WTC11 (cell line): ENCODE measurements at regions not wholly inside any gene's neighbourhood (a gene's known extent, or its start where the extent isn't known, plus 50 kb on each side); places are given as distances from the start of the nearest gene placed in this dataset.

Source experiments
- ATAC-seq: fragments of 200-7000 bp; cut with Tn5 transposase; 2 replicates; pipeline ENCODE4 v1.10.0; 2021; ENCODE audit warnings: mild to moderate bottlenecking, moderate library complexity
- CTCF ChIA-PET: fragments of 300-600 bp; sonication (Branson Sonifier 250); formaldehyde crosslinking; loops from one replicate; lab custom pipeline; 2021; ENCODE audit warnings: antibody characterized with exemption; lab: Charles Lee
- POLR2A ChIA-PET: fragments of 350-600 bp; sonication (Branson Sonifier 250); formaldehyde crosslinking; loops from one replicate; lab custom pipeline; 2021; ENCODE audit warnings: antibody characterized with exemption; lab: Charles Lee
- DNase-seq: peaks from one replicate; pipeline ENCODE4 v3.0.0; 2021; ENCODE audit warnings: low spot score
- H3K27ac Mint-ChIP-seq: 2 replicates; pipeline ENCODE4 v1.8.0; 2021; ENCODE audit warnings: mixed read lengths
- H3K27me3 Mint-ChIP-seq: 2 replicates; pipeline ENCODE4 v1.8.0; 2021; ENCODE audit warnings: low read depth, mild to moderate bottlenecking, moderate library complexity, mixed read lengths
- H3K36me3 Mint-ChIP-seq: 2 replicates; pipeline ENCODE4 v1.8.0; 2021; ENCODE audit warnings: mixed read lengths
- H3K4me1 Mint-ChIP-seq: 2 replicates; pipeline ENCODE4 v1.8.0; 2022; ENCODE audit warnings: mixed read lengths
- H3K4me3 Mint-ChIP-seq: 2 replicates; pipeline ENCODE4 v1.8.0; 2021; ENCODE audit warnings: mild to moderate bottlenecking, moderate library complexity, mixed read lengths
- H3K9me3 Mint-ChIP-seq: 2 replicates; pipeline ENCODE4 v1.8.0; 2021; ENCODE audit warnings: mixed read lengths
- ARID4B ChIP-seq: sonication (generic); formaldehyde crosslinking; IDR thresholded peaks from 2 replicates; pipeline ENCODE4 v1.8.0; 2023; ENCODE audit warnings: missing genetic modification reagents, mild to moderate bottlenecking, borderline replicate concordance
- ATF1 ChIP-seq: sonication (generic); formaldehyde crosslinking; IDR thresholded peaks from 2 replicates; pipeline ENCODE4 v1.8.1; 2023; ENCODE audit warnings: mild to moderate bottlenecking, moderate library complexity, missing genetic modification reagents
- ELF4 ChIP-seq: sonication (generic); formaldehyde crosslinking; IDR thresholded peaks from 2 replicates; pipeline ENCODE4 v1.8.1; 2022; ENCODE audit warnings: low read depth, mild to moderate bottlenecking, moderate library complexity, missing genetic modification reagents
- ERG ChIP-seq: fragments of 250-450 bp; sonication (Bioruptor Pico); IDR thresholded peaks from 2 replicates; pipeline ENCODE4 v1.8.0; 2021; ENCODE audit warnings: mild to moderate bottlenecking
- FOXJ3 ChIP-seq: sonication (generic); formaldehyde crosslinking; IDR thresholded peaks from 2 replicates; pipeline ENCODE4 v1.9.0; 2021; ENCODE audit warnings: missing genetic modification reagents, mild to moderate bottlenecking, borderline replicate concordance
- GRHL2 ChIP-seq: fragments of 250-450 bp; sonication (Bioruptor Pico); IDR thresholded peaks from 2 replicates; pipeline ENCODE4 v1.8.0; 2022; ENCODE audit warnings: mild to moderate bottlenecking, moderate library complexity; ENCODE audit not compliant: insufficient replicate concordance, severe bottlenecking
- GTF2I ChIP-seq: fragments of 250-450 bp; sonication (Bioruptor Pico); conservative IDR thresholded peaks from 2 replicates; pipeline ENCODE4 v1.4.0; 2021; ENCODE audit warnings: mild to moderate bottlenecking
- IRF2 ChIP-seq: sonication (generic); formaldehyde crosslinking; IDR thresholded peaks from 2 replicates; pipeline ENCODE4 v1.8.0; 2022; ENCODE audit warnings: low read depth, missing genetic modification reagents, borderline replicate concordance
- JAZF1 ChIP-seq: fragments of 250-450 bp; sonication (Bioruptor Pico); IDR thresholded peaks from 2 replicates; pipeline ENCODE4 v1.9.0; 2021; ENCODE audit warnings: moderate library complexity, mild to moderate bottlenecking, inconsistent platforms
- NFATC4 ChIP-seq: fragments of 250-450 bp; sonication (Bioruptor Pico); IDR thresholded peaks from 2 replicates; pipeline ENCODE4 v1.9.0; 2021; ENCODE audit warnings: mild to moderate bottlenecking
- NR2C2 ChIP-seq: sonication (generic); formaldehyde crosslinking; IDR thresholded peaks from 2 replicates; pipeline ENCODE4 v1.8.0; 2022; ENCODE audit warnings: mild to moderate bottlenecking, missing genetic modification reagents
- PREB ChIP-seq: sonication (generic); formaldehyde crosslinking; IDR thresholded peaks from 2 replicates; pipeline ENCODE4 v1.8.1; 2022; ENCODE audit warnings: mild to moderate bottlenecking, missing genetic modification reagents, moderate library complexity, borderline replicate concordance
- SMAD4 ChIP-seq: sonication (generic); formaldehyde crosslinking; IDR thresholded peaks from 2 replicates; pipeline ENCODE4 v1.8.0; 2022; ENCODE audit warnings: mild to moderate bottlenecking, missing genetic modification reagents
- ZNF263 ChIP-seq: sonication (generic); formaldehyde crosslinking; IDR thresholded peaks from 2 replicates; pipeline ENCODE4 v1.8.1; 2022; ENCODE audit warnings: low read depth, mild to moderate bottlenecking, moderate library complexity, missing genetic modification reagents
- TF ChIP-seq, protein P1 (sequence below): fragments of 250-450 bp; sonication (Bioruptor Pico); IDR thresholded peaks from 2 replicates; pipeline ENCODE4 v1.9.0; 2021; ENCODE audit warnings: mild to moderate bottlenecking, borderline replicate concordance
- TF ChIP-seq, protein P2 (sequence below): sonication (generic); formaldehyde crosslinking; IDR thresholded peaks from 2 replicates; pipeline ENCODE4 v1.8.1; 2022; ENCODE audit warnings: mild to moderate bottlenecking, moderate library complexity, missing genetic modification reagents
- TF ChIP-seq, protein P3 (sequence below): sonication (generic); formaldehyde crosslinking; IDR thresholded peaks from 2 replicates; pipeline ENCODE4 v1.8.1; 2022; ENCODE audit warnings: missing genetic modification reagents, borderline replicate concordance

GRCh38 chr21:25080141-25080540, 527.1 kb downstream of the MRPL39 start:
- Mint-ChIP-seq H3K27ac (no peak overlapping the region), H3K36me3 (peaks cover 6% of the 10 kb centered on the region; the same call in 1 of the 2 replicates), H3K9me3 (peaks cover 37% of the 10 kb centered on the region), H3K4me1 (no peaks in the 10 kb centered on the region), H3K4me3 (no peak overlapping the region), H3K27me3 (no peaks in the 10 kb centered on the region)
- DNase-seq = no peak
- ATAC-seq = no peak
- TF ChIP-seq JAZF1 (CRISPR knock-in tag) (no peak), FOXJ3 (no peak), NFATC4 (CRISPR knock-in tag) (no peak), ARID4B (CRISPR knock-in tag) (no peak), ATF1 (CRISPR knock-in tag) (no peak), ERG (no peak), SMAD4 (no peak), GRHL2 (CRISPR knock-in tag) (no peak), ELF4 (CRISPR knock-in tag) (no peak), IRF2 (no peak), ZNF263 (CRISPR knock-in tag) (no peak), NR2C2 (CRISPR knock-in tag) (no peak), GTF2I (no peak), PREB (no peak)
- TF ChIP-seq, protein P1, sequence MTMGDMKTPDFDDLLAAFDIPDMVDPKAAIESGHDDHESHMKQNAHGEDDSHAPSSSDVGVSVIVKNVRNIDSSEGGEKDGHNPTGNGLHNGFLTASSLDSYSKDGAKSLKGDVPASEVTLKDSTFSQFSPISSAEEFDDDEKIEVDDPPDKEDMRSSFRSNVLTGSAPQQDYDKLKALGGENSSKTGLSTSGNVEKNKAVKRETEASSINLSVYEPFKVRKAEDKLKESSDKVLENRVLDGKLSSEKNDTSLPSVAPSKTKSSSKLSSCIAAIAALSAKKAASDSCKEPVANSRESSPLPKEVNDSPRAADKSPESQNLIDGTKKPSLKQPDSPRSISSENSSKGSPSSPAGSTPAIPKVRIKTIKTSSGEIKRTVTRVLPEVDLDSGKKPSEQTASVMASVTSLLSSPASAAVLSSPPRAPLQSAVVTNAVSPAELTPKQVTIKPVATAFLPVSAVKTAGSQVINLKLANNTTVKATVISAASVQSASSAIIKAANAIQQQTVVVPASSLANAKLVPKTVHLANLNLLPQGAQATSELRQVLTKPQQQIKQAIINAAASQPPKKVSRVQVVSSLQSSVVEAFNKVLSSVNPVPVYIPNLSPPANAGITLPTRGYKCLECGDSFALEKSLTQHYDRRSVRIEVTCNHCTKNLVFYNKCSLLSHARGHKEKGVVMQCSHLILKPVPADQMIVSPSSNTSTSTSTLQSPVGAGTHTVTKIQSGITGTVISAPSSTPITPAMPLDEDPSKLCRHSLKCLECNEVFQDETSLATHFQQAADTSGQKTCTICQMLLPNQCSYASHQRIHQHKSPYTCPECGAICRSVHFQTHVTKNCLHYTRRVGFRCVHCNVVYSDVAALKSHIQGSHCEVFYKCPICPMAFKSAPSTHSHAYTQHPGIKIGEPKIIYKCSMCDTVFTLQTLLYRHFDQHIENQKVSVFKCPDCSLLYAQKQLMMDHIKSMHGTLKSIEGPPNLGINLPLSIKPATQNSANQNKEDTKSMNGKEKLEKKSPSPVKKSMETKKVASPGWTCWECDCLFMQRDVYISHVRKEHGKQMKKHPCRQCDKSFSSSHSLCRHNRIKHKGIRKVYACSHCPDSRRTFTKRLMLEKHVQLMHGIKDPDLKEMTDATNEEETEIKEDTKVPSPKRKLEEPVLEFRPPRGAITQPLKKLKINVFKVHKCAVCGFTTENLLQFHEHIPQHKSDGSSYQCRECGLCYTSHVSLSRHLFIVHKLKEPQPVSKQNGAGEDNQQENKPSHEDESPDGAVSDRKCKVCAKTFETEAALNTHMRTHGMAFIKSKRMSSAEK (CRISPR knock-in tag) = no peak
- TF ChIP-seq, protein P2, sequence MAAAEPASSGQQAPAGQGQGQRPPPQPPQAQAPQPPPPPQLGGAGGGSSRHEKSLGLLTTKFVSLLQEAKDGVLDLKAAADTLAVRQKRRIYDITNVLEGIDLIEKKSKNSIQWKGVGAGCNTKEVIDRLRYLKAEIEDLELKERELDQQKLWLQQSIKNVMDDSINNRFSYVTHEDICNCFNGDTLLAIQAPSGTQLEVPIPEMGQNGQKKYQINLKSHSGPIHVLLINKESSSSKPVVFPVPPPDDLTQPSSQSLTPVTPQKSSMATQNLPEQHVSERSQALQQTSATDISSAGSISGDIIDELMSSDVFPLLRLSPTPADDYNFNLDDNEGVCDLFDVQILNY (CRISPR knock-in tag) = no peak
- TF ChIP-seq, protein P3, sequence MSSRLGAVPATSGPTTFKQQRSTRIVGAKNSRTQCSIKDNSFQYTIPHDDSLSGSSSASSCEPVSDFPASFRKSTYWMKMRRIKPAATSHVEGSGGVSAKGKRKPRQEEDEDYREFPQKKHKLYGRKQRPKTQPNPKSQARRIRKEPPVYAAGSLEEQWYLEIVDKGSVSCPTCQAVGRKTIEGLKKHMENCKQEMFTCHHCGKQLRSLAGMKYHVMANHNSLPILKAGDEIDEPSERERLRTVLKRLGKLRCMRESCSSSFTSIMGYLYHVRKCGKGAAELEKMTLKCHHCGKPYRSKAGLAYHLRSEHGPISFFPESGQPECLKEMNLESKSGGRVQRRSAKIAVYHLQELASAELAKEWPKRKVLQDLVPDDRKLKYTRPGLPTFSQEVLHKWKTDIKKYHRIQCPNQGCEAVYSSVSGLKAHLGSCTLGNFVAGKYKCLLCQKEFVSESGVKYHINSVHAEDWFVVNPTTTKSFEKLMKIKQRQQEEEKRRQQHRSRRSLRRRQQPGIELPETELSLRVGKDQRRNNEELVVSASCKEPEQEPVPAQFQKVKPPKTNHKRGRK = no peak
- ChIA-PET POLR2A (no interaction called here), CTCF (interaction anchor here (1.5 kb wide), 1 partner anchor 306 kb away, joined by 4 read pairs; no protein-coding TSS in a partner anchor)
